GM19438 (cell line): ENCODE measurements at regions not wholly inside any gene's neighbourhood (a gene's known extent, or its start where the extent isn't known, plus 50 kb on each side); places are given as distances from the start of the nearest gene placed in this dataset.

Experiments
- ATAC-seq: cut with Tn5 transposase; IDR thresholded peaks from one replicate; pipeline ENCODE4 v1.9.1; 2021; ENCODE audit warnings: low read depth; ENCODE audit not compliant: unreplicated experiment

GRCh38 chr2:204341887-204342276 is 203.4 kb upstream of the PARD3B start:
- no peak for ATAC-seq

- ATAC-seq: no peak
These were observed 201.6 kb upstream of the PARD3B start for GRCh38 chr2:204343685-204344084.

- no peak for ATAC-seq
These were observed 201.2 kb upstream of the PARD3B start for GRCh38 chr2:204344119-204344518.

- no peak for ATAC-seq
These were observed 198.4 kb upstream of the PARD3B start for GRCh38 chr2:204346906-204347305.

- ATAC-seq: no peak
These were observed 191.5 kb upstream of the PARD3B start for GRCh38 chr2:204353823-204354222.

- no peak for ATAC-seq
These were observed 190.8 kb upstream of the PARD3B start for GRCh38 chr2:204354442-204354856.

- ATAC-seq: no peak
These were observed 189.6 kb upstream of the PARD3B start for GRCh38 chr2:204355688-204356087.

- ATAC-seq: no peak
These were observed 189.1 kb upstream of the PARD3B start for GRCh38 chr2:204356151-204356641.

GRCh38 chr2:204357286-204357685 is 188.0 kb upstream of the PARD3B start:
- no peak for ATAC-seq

GRCh38 chr2:204359076-204359475 is 186.2 kb upstream of the PARD3B start:
- no peak for ATAC-seq

GRCh38 chr2:204360218-204361007 is 184.9 kb upstream of the PARD3B start:
- no peak for ATAC-seq

GRCh38 chr2:204361738-204362137 is 183.5 kb upstream of the PARD3B start:
- ATAC-seq: no peak

GRCh38 chr2:204362581-204362980 is 182.7 kb upstream of the PARD3B start:
- ATAC-seq: no peak

- no peak for ATAC-seq
These were observed 181.8 kb upstream of the PARD3B start for GRCh38 chr2:204363513-204363912.

GRCh38 chr2:204364860-204365535 is 180.3 kb upstream of the PARD3B start:
- ATAC-seq: no peak

GRCh38 chr2:204365811-204366210 is 179.5 kb upstream of the PARD3B start:
- ATAC-seq: no peak

GRCh38 chr2:204367466-204367865 is 177.8 kb upstream of the PARD3B start:
- ATAC-seq: no peak

GRCh38 chr2:204370172-204370718 is 175.0 kb upstream of the PARD3B start:
- no peak for ATAC-seq

GRCh38 chr2:204373942-204374341 is 171.3 kb upstream of the PARD3B start:
- no peak for ATAC-seq

GRCh38 chr2:204380141-204380881 is 165.0 kb upstream of the PARD3B start:
- ATAC-seq: no peak

GRCh38 chr2:204386668-204387067 is 158.6 kb upstream of the PARD3B start:
- ATAC-seq: no peak
